ENCODE measurements at regions not wholly inside any gene's neighbourhood (a gene's known extent, or its start where the extent isn't known, plus 50 kb on each side); places are given as distances from the start of the nearest gene placed in this dataset.
"Not testable (repeated sequence)": the region's sequence is repeated elsewhere in the genome, so short reads cannot be mapped to it uniquely, and the experiment has no call there.

DNA sequence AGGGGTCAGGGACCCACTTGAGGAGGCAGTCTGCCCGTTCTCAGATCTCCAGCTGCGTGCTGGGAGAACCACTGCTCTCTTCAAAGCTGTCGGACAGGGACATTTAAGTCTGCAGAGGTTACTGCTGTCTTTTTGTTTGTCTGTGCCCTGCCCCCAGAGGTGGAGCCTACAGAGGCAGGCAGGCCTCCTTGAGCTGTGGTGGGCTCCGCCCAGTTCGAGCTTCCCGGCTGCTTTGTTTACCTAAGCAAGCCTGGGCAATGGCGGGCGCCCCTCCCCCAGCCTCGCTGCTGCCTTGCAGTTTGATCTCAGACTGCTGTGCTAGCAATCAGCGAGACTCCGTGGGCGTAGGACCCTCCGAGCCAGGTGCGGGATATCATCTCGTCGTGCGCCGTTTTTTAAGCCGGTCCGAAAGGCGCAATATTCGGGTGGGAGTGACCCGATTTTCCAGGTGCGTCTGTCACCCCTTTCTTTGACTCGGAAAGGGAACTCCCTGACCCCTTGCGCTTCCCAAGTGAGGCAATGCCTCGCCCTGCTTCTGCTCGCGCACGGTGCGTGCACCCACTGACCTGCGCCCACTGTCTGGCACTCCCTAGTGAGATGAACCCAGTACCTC lies 131.6 kb downstream of the CD164 start:
- TF ChIP-seq, protein P1, sequence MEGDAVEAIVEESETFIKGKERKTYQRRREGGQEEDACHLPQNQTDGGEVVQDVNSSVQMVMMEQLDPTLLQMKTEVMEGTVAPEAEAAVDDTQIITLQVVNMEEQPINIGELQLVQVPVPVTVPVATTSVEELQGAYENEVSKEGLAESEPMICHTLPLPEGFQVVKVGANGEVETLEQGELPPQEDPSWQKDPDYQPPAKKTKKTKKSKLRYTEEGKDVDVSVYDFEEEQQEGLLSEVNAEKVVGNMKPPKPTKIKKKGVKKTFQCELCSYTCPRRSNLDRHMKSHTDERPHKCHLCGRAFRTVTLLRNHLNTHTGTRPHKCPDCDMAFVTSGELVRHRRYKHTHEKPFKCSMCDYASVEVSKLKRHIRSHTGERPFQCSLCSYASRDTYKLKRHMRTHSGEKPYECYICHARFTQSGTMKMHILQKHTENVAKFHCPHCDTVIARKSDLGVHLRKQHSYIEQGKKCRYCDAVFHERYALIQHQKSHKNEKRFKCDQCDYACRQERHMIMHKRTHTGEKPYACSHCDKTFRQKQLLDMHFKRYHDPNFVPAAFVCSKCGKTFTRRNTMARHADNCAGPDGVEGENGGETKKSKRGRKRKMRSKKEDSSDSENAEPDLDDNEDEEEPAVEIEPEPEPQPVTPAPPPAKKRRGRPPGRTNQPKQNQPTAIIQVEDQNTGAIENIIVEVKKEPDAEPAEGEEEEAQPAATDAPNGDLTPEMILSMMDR (IDR thresholded peaks at IDR 0.05; ENCODE audit: insufficient read depth, low read length) = not testable (repeated sequence)
- not testable (repeated sequence) for TF ChIP-seq POLR2AphosphoS5 (IDR thresholded peaks at IDR 0.05; ENCODE audit: low read depth); SPI1 (IDR thresholded peaks at IDR 0.05; ENCODE audit: borderline replicate concordance, low read depth); GABPA (IDR thresholded peaks at IDR 0.05; ENCODE audit: low read depth)

Data from HL-60 (cell line).